H9 (cell line): ENCODE measurements at regions not wholly inside any gene's neighbourhood (a gene's known extent, or its start where the extent isn't known, plus 50 kb on each side); places are given as distances from the start of the nearest gene placed in this dataset.

Experiments
- DNase-seq: peaks from one replicate; pipeline ENCODE4 v3.0.0-alpha.2; 2017
- H2AFZ ChIP-seq: one replicate; pipeline ENCODE4 v1.6.1; 2013; ENCODE audit warnings: mild to moderate bottlenecking, low read length, control low read depth, moderate library complexity
- H2AK5ac ChIP-seq: 2 replicates; pipeline ENCODE4 v1.6.1; 2013; ENCODE audit warnings: low read length, control low read depth, mixed read lengths; ENCODE audit not compliant: insufficient read length
- H2BK120ac ChIP-seq: one replicate; pipeline ENCODE4 v1.6.1; 2013; ENCODE audit warnings: low read depth, mild to moderate bottlenecking, low read length, control low read depth, inconsistent platforms; ENCODE audit not compliant: poor library complexity, severe bottlenecking
- H2BK12ac ChIP-seq: 2 replicates; pipeline ENCODE4 v1.6.1; 2013; ENCODE audit warnings: low read length, control low read depth, mixed read lengths, low read depth; ENCODE audit not compliant: insufficient read length
- H2BK15ac ChIP-seq: 2 replicates; pipeline ENCODE4 v1.6.1; 2013; ENCODE audit warnings: low read depth, low read length, control low read depth
- H2BK20ac ChIP-seq: one replicate; pipeline ENCODE4 v1.6.1; 2013; ENCODE audit warnings: low read depth, mild to moderate bottlenecking, low read length, control low read depth, inconsistent platforms; ENCODE audit not compliant: poor library complexity, severe bottlenecking
- H2BK5ac ChIP-seq: 2 replicates; pipeline ENCODE4 v1.6.1; 2013; ENCODE audit warnings: low read length, control low read depth, mixed read lengths; ENCODE audit not compliant: insufficient read length
- H3K14ac ChIP-seq: 2 replicates; pipeline ENCODE4 v1.6.1; 2013; ENCODE audit warnings: low read length, control low read depth; ENCODE audit not compliant: insufficient read depth
- H3K18ac ChIP-seq: 2 replicates; pipeline ENCODE4 v1.6.1; 2013; ENCODE audit warnings: low read depth, mild to moderate bottlenecking, mixed read lengths, low read length, control low read depth; ENCODE audit not compliant: insufficient read length
- H3K23ac ChIP-seq: 2 replicates; pipeline ENCODE4 v1.6.1; 2013; ENCODE audit warnings: low read length, control low read depth, mixed read lengths, low read depth; ENCODE audit not compliant: insufficient read length
- H3K23me2 ChIP-seq: 2 replicates; pipeline ENCODE4 v1.6.1; 2013; ENCODE audit warnings: low read depth, mild to moderate bottlenecking, mixed read lengths, low read length, control low read depth; ENCODE audit not compliant: insufficient read length, poor library complexity, severe bottlenecking
- H3K27ac ChIP-seq: 2 replicates; pipeline ENCODE4 v1.5.1; 2013; ENCODE audit warnings: low read length, control low read depth, mixed read lengths, low read depth; ENCODE audit not compliant: insufficient read length
- H3K27me3 ChIP-seq: 2 replicates; pipeline ENCODE4 v1.6.1; 2013; ENCODE audit warnings: low read length, control low read depth, inconsistent platforms; ENCODE audit not compliant: insufficient read depth
- H3K4ac ChIP-seq: 2 replicates; pipeline ENCODE4 v1.6.1; 2013; ENCODE audit warnings: low read depth, mild to moderate bottlenecking, control low read depth, inconsistent platforms, low read length, moderate library complexity
- H3K4me1 ChIP-seq: 2 replicates; pipeline ENCODE4 v1.6.1; 2013; ENCODE audit warnings: low read length, control low read depth, inconsistent platforms; ENCODE audit not compliant: insufficient read depth
- H3K4me2 ChIP-seq: 2 replicates; pipeline ENCODE4 v1.6.1; 2013; ENCODE audit warnings: low read length, control low read depth, mixed read lengths; ENCODE audit not compliant: insufficient read length, insufficient read depth
- H3K56ac ChIP-seq: 2 replicates; pipeline ENCODE4 v1.6.1; 2013; ENCODE audit warnings: low read depth, mild to moderate bottlenecking, mixed read lengths, low read length, control low read depth; ENCODE audit not compliant: insufficient read length
- H3K79me1 ChIP-seq: 2 replicates; pipeline ENCODE4 v1.6.1; 2013; ENCODE audit warnings: low read depth, mild to moderate bottlenecking, moderate library complexity, low read length, control low read depth, inconsistent platforms; ENCODE audit not compliant: insufficient read depth, poor library complexity, severe bottlenecking
- H3K79me2 ChIP-seq: 2 replicates; pipeline ENCODE4 v1.6.1; 2013; ENCODE audit warnings: low read length, control low read depth, inconsistent platforms; ENCODE audit not compliant: insufficient read depth
- H3K9ac ChIP-seq: 2 replicates; pipeline ENCODE4 v1.6.1; 2013; ENCODE audit warnings: low read length, control low read depth, mixed read lengths; ENCODE audit not compliant: insufficient read length; ENCODE audit errors: extremely low read depth
- H3K9me3 ChIP-seq: one replicate; pipeline ENCODE4 v1.6.1; 2013; ENCODE audit warnings: low read depth, low read length, inconsistent platforms; ENCODE audit not compliant: control insufficient read depth
- H3T11ph ChIP-seq: one replicate; pipeline ENCODE4 v1.6.1; 2013; ENCODE audit warnings: mild to moderate bottlenecking, low read length, control low read depth, inconsistent platforms
- H4K20me1 ChIP-seq: one replicate; pipeline ENCODE4 v1.6.1; 2013; ENCODE audit not compliant: control insufficient read depth, insufficient read length, insufficient read depth
- H4K5ac ChIP-seq: 2 replicates; pipeline ENCODE4 v1.6.1; 2013; ENCODE audit warnings: low read depth, mild to moderate bottlenecking, mixed read lengths, low read length, control low read depth; ENCODE audit not compliant: insufficient read length
- H4K8ac ChIP-seq: replicated peaks from 2 replicates; pipeline ENCODE4 v1.6.1; 2013; ENCODE audit warnings: low read length, control low read depth, mixed read lengths, low read depth; ENCODE audit not compliant: insufficient read length
- H4K91ac ChIP-seq: 2 replicates; pipeline ENCODE4 v1.6.1; 2013; ENCODE audit warnings: low read depth, mild to moderate bottlenecking, moderate library complexity, mixed read lengths, low read length, control low read depth; ENCODE audit not compliant: insufficient read length
- H3K27ac Mint-ChIP-seq, 3 experiments: 2 replicates in 2 of 3; 3 replicates in 1 of 3; pipeline ENCODE4 v1.8.0; 2020 to 2021; ENCODE audit warnings: mixed read lengths in 3 of 3, mild to moderate bottlenecking in 1 of 3, moderate library complexity in 1 of 3
- H3K27me3 Mint-ChIP-seq: 2 replicates; pipeline ENCODE4 v1.8.0; 2021; ENCODE audit warnings: low read depth, mild to moderate bottlenecking, moderate library complexity, mixed read lengths
- H3K36me3 Mint-ChIP-seq, 3 experiments: 2 replicates in 2 of 3; 3 replicates in 1 of 3; pipeline ENCODE4 v1.8.0; 2020 to 2021; ENCODE audit warnings: low read depth in 3 of 3, mixed read lengths in 3 of 3; ENCODE audit not compliant: insufficient read depth in 1 of 3
- H3K4me1 Mint-ChIP-seq, 2 experiments: 2 replicates each; pipeline ENCODE4 v1.8.0; 2020; ENCODE audit warnings: mixed read lengths in 2 of 2
- H3K4me3 Mint-ChIP-seq, 2 experiments: 2 replicates in 1 of 2; 3 replicates in 1 of 2; pipeline ENCODE4 v1.8.0; 2020 to 2021; ENCODE audit warnings: mild to moderate bottlenecking in 2 of 2, mixed read lengths in 2 of 2, moderate library complexity in 1 of 2
- H3K9me3 Mint-ChIP-seq, 2 experiments: 2 replicates in 1 of 2; 3 replicates in 1 of 2; pipeline ENCODE4 v1.8.0; 2020; ENCODE audit warnings: mild to moderate bottlenecking in 2 of 2, mixed read lengths in 2 of 2, moderate library complexity in 1 of 2
- CTCF ChIP-seq: fragments of 200-600 bp; sonication (generic); conservative IDR thresholded peaks from 3 replicates; pipeline ENCODE4 v1.8.0; 2021; ENCODE audit warnings: antibody characterized with exemption, mild to moderate bottlenecking
- WGBS: extraction: QIAGEN DNeasy Blood & Tissue Kit; methylation state at CpG from one replicate; pipeline ENCODE4 v1.1.7; 2013; ENCODE audit warnings: missing lambda C conversion rate, low lambda C conversion rate, mixed read lengths; ENCODE audit not compliant: insufficient read length; ENCODE audit errors: extremely low coverage; 5-methylcytosine and 5-hydroxymethylcytosine counted together

- Histone ChIP-seq H3K27me3 (no peaks in the 10 kb centered on the region), H3K23ac (no peak overlapping the region), H2BK15ac (no peak overlapping the region), H3K14ac (no peak overlapping the region), H2AK5ac (no peak overlapping the region), H3K9ac (no peak overlapping the region), H3K9me3 (no peaks in the 10 kb centered on the region), H4K20me1 (no peaks in the 10 kb centered on the region), H3K4me2 (no peak overlapping the region), H2BK5ac (no peak overlapping the region), H3K4ac (no peak overlapping the region), H3K27ac (no peak overlapping the region), H4K8ac (no peak overlapping the region), H3K23me2 (no peaks in the 10 kb centered on the region), H4K91ac (no peak overlapping the region), H2BK12ac (no peak overlapping the region), H3K79me1 (no peaks in the 10 kb centered on the region), H3K18ac (no peak overlapping the region), H3T11ph (no peak overlapping the region), H3K79me2 (no peaks in the 10 kb centered on the region), H4K5ac (no peak overlapping the region), H2BK120ac (no peak overlapping the region), H3K56ac (no peak overlapping the region), H2AFZ (no peak overlapping the region), H2BK20ac (no peak overlapping the region), H3K4me1 (no peaks in the 10 kb centered on the region)
- TF ChIP-seq CTCF = no peak
- H3K27me3 Mint-ChIP-seq = peaks cover 16% of the 10 kb centered on the region
- no peak overlapping the region for H3K27ac Mint-ChIP-seq
- peaks cover 0 to 1% (median 0%) of the 10 kb centered on the region in 3 experiments; a peak in 2 of 7 replicates for H3K36me3 Mint-ChIP-seq
- H3K4me1 Mint-ChIP-seq = peaks cover 13 to 32% of the 10 kb centered on the region in 2 experiments
- no peak overlapping the region for H3K4me3 Mint-ChIP-seq
- no peak for DNase-seq
- H3K9me3 Mint-ChIP-seq = peaks cover under 1 to 3% of the 10 kb centered on the region in 2 experiments; a peak in 3 of 5 replicates
- no CpG with 5 or more reads among the region's 15 CpGs for WGBS
Observed at GRCh38 chr17:73747221-73748002, 103.2 kb upstream of the SDK2 start.
